ENCODE measurements at regions not wholly inside any gene's neighbourhood (a gene's known extent, or its start where the extent isn't known, plus 50 kb on each side); places are given as distances from the start of the nearest gene placed in this dataset.

DNA sequence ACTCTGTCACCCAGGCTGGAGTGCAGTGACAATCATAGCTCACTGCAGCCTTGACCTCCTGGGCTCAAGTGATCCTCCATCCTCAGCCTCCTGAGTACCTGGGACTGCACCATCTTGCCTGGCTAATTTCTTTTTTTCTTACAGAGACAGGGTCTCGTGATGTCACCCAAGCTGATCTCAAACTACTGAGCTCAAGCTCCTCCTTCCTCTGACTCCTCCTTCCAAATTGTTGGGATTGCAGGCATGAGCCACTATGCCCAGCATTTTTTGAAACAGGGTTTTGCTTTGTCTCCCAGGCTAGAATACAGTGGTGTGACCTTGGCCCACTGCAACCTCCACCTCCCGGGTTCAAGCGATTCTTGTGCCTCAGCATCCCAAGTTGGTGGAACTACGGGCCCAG lies 358.3 kb upstream of the MTNR1B start:
- TF ChIP-seq CEBPB (IDR thresholded peaks at IDR 0.05), result no peak
- TF ChIP-seq YY1 (IDR thresholded peaks at IDR 0.05; ENCODE audit: low read depth), result no peak
